SU-DHL-6 (cell line): ENCODE measurements at regions not wholly inside any gene's neighbourhood (a gene's known extent, or its start where the extent isn't known, plus 50 kb on each side); places are given as distances from the start of the nearest gene placed in this dataset.

Experiments
- H2AFZ ChIP-seq: fragments of 200-600 bp; sonication (generic); 2 replicates; pipeline ENCODE4 v1.6.1; 2014; ENCODE audit warnings: low read depth, mild to moderate bottlenecking, moderate library complexity, mixed read lengths, antibody characterized with exemption, low read length; ENCODE audit not compliant: severe bottlenecking
- H3F3A ChIP-seq: fragments of 200-600 bp; shearing (Covaris generic); 2 replicates; pipeline ENCODE4 v1.6.0; 2016; ENCODE audit warnings: antibody characterized with exemption, mild to moderate bottlenecking; ENCODE audit not compliant: insufficient read depth
- H3K27ac ChIP-seq: fragments of 200-600 bp; sonication (generic); 2 replicates; pipeline ENCODE4 v1.5.1; 2016; ENCODE audit warnings: low read depth, mild to moderate bottlenecking, low read length, moderate library complexity, mixed read lengths
- H3K27me3 ChIP-seq: fragments of 200-600 bp; sonication (generic), shearing (Covaris generic); 2 replicates; pipeline ENCODE4 v1.6.0; 2014; ENCODE audit warnings: mild to moderate bottlenecking, low read length
- H3K36me3 ChIP-seq: fragments of 200-600 bp; sonication (generic); 2 replicates; pipeline ENCODE4 v1.6.1; 2014; ENCODE audit warnings: mild to moderate bottlenecking, low read length, mixed read lengths
- H3K4me2 ChIP-seq: fragments of 300-600, 200-600 bp; shearing (Covaris generic), sonication (generic); 2 replicates; pipeline ENCODE4 v1.6.0; 2014; ENCODE audit warnings: low read length, low read depth, mild to moderate bottlenecking; ENCODE audit not compliant: poor library complexity, severe bottlenecking
- H3K4me3 ChIP-seq: fragments of 200-600 bp; sonication (generic); 2 replicates; pipeline ENCODE4 v1.5.1; 2014; ENCODE audit warnings: antibody characterized with exemption, low read length, mild to moderate bottlenecking, mixed read lengths; ENCODE audit not compliant: insufficient read depth, poor library complexity, severe bottlenecking
- H3K79me2 ChIP-seq: fragments of 200-600 bp; sonication (generic); 2 replicates; pipeline ENCODE4 v1.6.1; 2014; ENCODE audit warnings: mild to moderate bottlenecking, low read length, moderate library complexity; ENCODE audit not compliant: insufficient read depth
- H3K9ac ChIP-seq: fragments of 200-600 bp; sonication (generic); 2 replicates; pipeline ENCODE4 v1.7.0; 2014; ENCODE audit warnings: mild to moderate bottlenecking, low read length
- H3K9me2 ChIP-seq: fragments of 200-600 bp; sonication (generic); replicated peaks from 2 replicates; pipeline ENCODE4 v1.6.1; 2014; ENCODE audit warnings: low read length; ENCODE audit not compliant: insufficient read depth
- H3K9me3 ChIP-seq: fragments of 200-600 bp; sonication (generic); 2 replicates; pipeline ENCODE4 v1.6.1; 2014; ENCODE audit warnings: low read length, mixed read lengths; ENCODE audit not compliant: insufficient read depth
- H4K20me1 ChIP-seq: fragments of 200-600 bp; sonication (generic); 2 replicates; pipeline ENCODE4 v1.6.1; 2014; ENCODE audit warnings: low read depth, mild to moderate bottlenecking, antibody characterized with exemption, low read length, moderate library complexity, mixed read lengths
- CTCF ChIP-seq: fragments of 200-600 bp; sonication (generic); IDR thresholded peaks from one replicate; pipeline ENCODE4 v1.5.1; 2017; ENCODE audit warnings: antibody characterized with exemption, mild to moderate bottlenecking, low read length, moderate library complexity; ENCODE audit not compliant: insufficient read depth, poor library complexity, severe bottlenecking
- EZH2phosphoT487 ChIP-seq: fragments of 200-600 bp; sonication (generic), shearing (Covaris generic); conservative IDR thresholded peaks from 2 replicates; pipeline ENCODE4 v1.6.1; 2018; ENCODE audit warnings: mild to moderate bottlenecking, antibody characterized with exemption, low read length, moderate library complexity, mixed read lengths

- no peak for TF ChIP-seq EZH2phosphoT487
- TF ChIP-seq CTCF: no peak
- no peaks in the 10 kb centered on the region for H3K36me3 ChIP-seq
- H2AFZ ChIP-seq: no peak overlapping the region
- H3K79me2 ChIP-seq: no peaks in the 10 kb centered on the region
- no peak overlapping the region for H3K9ac ChIP-seq
- H3K4me2 ChIP-seq: no peak overlapping the region
- H3K9me2 ChIP-seq: no peaks in the 10 kb centered on the region
- H3K4me3 ChIP-seq: no peak overlapping the region
- H3K9me3 ChIP-seq: no peaks in the 10 kb centered on the region
- no peaks in the 10 kb centered on the region for H3F3A ChIP-seq
- H3K27ac ChIP-seq: no peak overlapping the region
- H4K20me1 ChIP-seq: no peaks in the 10 kb centered on the region
- H3K27me3 ChIP-seq: no peaks in the 10 kb centered on the region
Measured at GRCh38 chr13:30107121-30107520, 200.2 kb downstream of the KATNAL1 start.

GRCh38 chr13:30105381-30105780 is 202.0 kb downstream of the KATNAL1 start:
- H3K27ac ChIP-seq: no peak overlapping the region
- H3K4me3 ChIP-seq: no peak overlapping the region
- no peak overlapping the region for H2AFZ ChIP-seq
- no peaks in the 10 kb centered on the region for H3K36me3 ChIP-seq
- H3F3A ChIP-seq: no peaks in the 10 kb centered on the region
- TF ChIP-seq EZH2phosphoT487 (no peak), CTCF (no peak)
- no peaks in the 10 kb centered on the region for H3K9me3 ChIP-seq
- no peaks in the 10 kb centered on the region for H3K9me2 ChIP-seq
- no peaks in the 10 kb centered on the region for H4K20me1 ChIP-seq
- no peak overlapping the region for H3K4me2 ChIP-seq
- no peak overlapping the region for H3K9ac ChIP-seq
- no peaks in the 10 kb centered on the region for H3K79me2 ChIP-seq
- H3K27me3 ChIP-seq: no peaks in the 10 kb centered on the region

GRCh38 chr13:30103161-30103840 is 204.1 kb downstream of the KATNAL1 start:
- H3K79me2 ChIP-seq: no peaks in the 10 kb centered on the region

More at GRCh38 chr13:30103161-30103840, 204.1 kb downstream of the KATNAL1 start:
- Histone ChIP-seq H3K4me2 (no peak overlapping the region), H2AFZ (no peak overlapping the region), H4K20me1 (no peaks in the 10 kb centered on the region), H3K9ac (no peak overlapping the region), H3K27me3 (no peaks in the 10 kb centered on the region), H3F3A (no peaks in the 10 kb centered on the region), H3K9me3 (no peaks in the 10 kb centered on the region), H3K36me3 (no peaks in the 10 kb centered on the region), H3K9me2 (no peaks in the 10 kb centered on the region), H3K4me3 (no peak overlapping the region), H3K27ac (no peak overlapping the region)
- TF ChIP-seq EZH2phosphoT487 (no peak), CTCF (no peak)
